ENCODE measurements at regions not wholly inside any gene's neighbourhood (a gene's known extent, or its start where the extent isn't known, plus 50 kb on each side); places are given as distances from the start of the nearest gene placed in this dataset.

- TF ChIP-seq CTCF (IDR thresholded peaks at IDR 0.05; ENCODE audit: insufficient read depth, low read length) (no peak), POLR2AphosphoS5 (IDR thresholded peaks at IDR 0.05; ENCODE audit: low read depth) (no peak), REST (IDR thresholded peaks at IDR 0.05; ENCODE audit: insufficient replicate concordance, low read depth) (no peak), GABPA (IDR thresholded peaks at IDR 0.05; ENCODE audit: low read depth) (no peak), SPI1 (IDR thresholded peaks at IDR 0.05; ENCODE audit: borderline replicate concordance, low read depth) (no peak)
Observed at GRCh38 chr3:43926055-43926454, 235.3 kb downstream of the ABHD5 start.

All from HL-60 (cell line).